ENCODE measurements at regions not wholly inside any gene's neighbourhood (a gene's known extent, or its start where the extent isn't known, plus 50 kb on each side); places are given as distances from the start of the nearest gene placed in this dataset.

- POLR2A ChIA-PET: interaction anchor here (0.6 kb wide), 1 partner anchor 655 kb away, joined by 4 read pairs; no protein-coding TSS in a partner anchor
- Histone ChIP-seq H3K4me1 (ENCODE audit: insufficient read depth, low read length) (no peaks in the 10 kb centered on the region), H3K36me3 (ENCODE audit: insufficient read depth, low read length) (no peaks in the 10 kb centered on the region), H3K27ac (ENCODE audit: low read depth, low read length) (no peak overlapping the region), H3K4me3 (ENCODE audit: low read length) (no peak overlapping the region), H3K9me3 (ENCODE audit: low read length) (no peaks in the 10 kb centered on the region), H3K27me3 (ENCODE audit: insufficient read depth, low read length, poor library complexity, severe bottlenecking) (no peaks in the 10 kb centered on the region)
- Mint-ChIP-seq H3K36me3 (no peaks in the 10 kb centered on the region), H3K9me3 (peaks cover 0 to 34% (median 9%) of the 10 kb centered on the region in 5 donors), H3K27ac (no peak overlapping the region), H3K4me1 (no peaks in the 10 kb centered on the region), H3K4me3 (no peak overlapping the region), H3K27me3 (no peaks in the 10 kb centered on the region)
- DNase-seq: no peak
- CTCF ChIA-PET: no interaction called here
These were observed 625.7 kb downstream of the FAT4 start for GRCh38 chr4:125940426-125940825.

- Mint-ChIP-seq H3K4me1 (no peaks in the 10 kb centered on the region), H3K4me3 (no peak overlapping the region), H3K27ac (no peak overlapping the region), H3K27me3 (no peaks in the 10 kb centered on the region), H3K9me3 (peaks cover 0 to 36% (median 9%) of the 10 kb centered on the region in 5 donors), H3K36me3 (no peaks in the 10 kb centered on the region)
- POLR2A ChIA-PET: no interaction called here
- CTCF ChIA-PET: no interaction called here
- no peaks in the 10 kb centered on the region for H3K9me3 ChIP-seq (ENCODE audit: low read length)
- no peaks in the 10 kb centered on the region for H3K36me3 ChIP-seq (ENCODE audit: insufficient read depth, low read length)
- H3K27ac ChIP-seq (ENCODE audit: low read depth, low read length): no peak overlapping the region
- no peak overlapping the region for H3K4me3 ChIP-seq (ENCODE audit: low read length)
- no peaks in the 10 kb centered on the region for H3K4me1 ChIP-seq (ENCODE audit: insufficient read depth, low read length)
- no peak for DNase-seq
- H3K27me3 ChIP-seq (ENCODE audit: insufficient read depth, low read length, poor library complexity, severe bottlenecking): no peaks in the 10 kb centered on the region
These were observed 630.2 kb downstream of the FAT4 start for GRCh38 chr4:125944966-125945365.

- no peaks in the 10 kb centered on the region for H3K36me3 ChIP-seq (ENCODE audit: insufficient read depth, low read length)
- no peak overlapping the region for H3K4me3 ChIP-seq (ENCODE audit: low read length)
- no peaks in the 10 kb centered on the region for H3K27me3 Mint-ChIP-seq
- no peaks in the 10 kb centered on the region for H3K4me1 Mint-ChIP-seq
- no peaks in the 10 kb centered on the region for H3K27me3 ChIP-seq (ENCODE audit: insufficient read depth, low read length, poor library complexity, severe bottlenecking)
- ChIA-PET POLR2A (no interaction called here), CTCF (no interaction called here)
- no peak overlapping the region for H3K27ac Mint-ChIP-seq
- H3K4me1 ChIP-seq (ENCODE audit: insufficient read depth, low read length): no peaks in the 10 kb centered on the region
- no peak overlapping the region for H3K27ac ChIP-seq (ENCODE audit: low read depth, low read length)
- H3K9me3 Mint-ChIP-seq: peaks cover 0 to 26% (median 0%) of the 10 kb centered on the region in 5 donors
- no peaks in the 10 kb centered on the region for H3K9me3 ChIP-seq (ENCODE audit: low read length)
- H3K36me3 Mint-ChIP-seq: no peaks in the 10 kb centered on the region
- no peak overlapping the region for H3K4me3 Mint-ChIP-seq
- DNase-seq: no peak
These were observed 633.3 kb downstream of the FAT4 start for GRCh38 chr4:125948021-125948420.

- Histone ChIP-seq H3K36me3 (ENCODE audit: insufficient read depth, low read length) (no peaks in the 10 kb centered on the region), H3K27me3 (ENCODE audit: insufficient read depth, low read length, poor library complexity, severe bottlenecking) (no peaks in the 10 kb centered on the region), H3K9me3 (ENCODE audit: low read length) (no peaks in the 10 kb centered on the region), H3K4me1 (ENCODE audit: insufficient read depth, low read length) (no peaks in the 10 kb centered on the region), H3K4me3 (ENCODE audit: low read length) (no peak overlapping the region), H3K27ac (ENCODE audit: low read depth, low read length) (no peak overlapping the region)
- Mint-ChIP-seq H3K27me3 (no peaks in the 10 kb centered on the region), H3K36me3 (no peaks in the 10 kb centered on the region), H3K9me3 (peaks cover 0 to 35% (median 2%) of the 10 kb centered on the region in 5 donors), H3K4me1 (no peaks in the 10 kb centered on the region), H3K27ac (no peak overlapping the region), H3K4me3 (no peak overlapping the region)
- no peak for DNase-seq
- ChIA-PET POLR2A (no interaction called here), CTCF (no interaction called here)
These were observed 636.6 kb downstream of the FAT4 start for GRCh38 chr4:125951261-125951887.

GRCh38 chr4:125952631-125953030 lies 637.9 kb downstream of the FAT4 start:
- H3K27me3 ChIP-seq (ENCODE audit: insufficient read depth, low read length, poor library complexity, severe bottlenecking): no peaks in the 10 kb centered on the region
- H3K4me3 ChIP-seq (ENCODE audit: low read length): no peak overlapping the region
- peaks cover 0 to 26% (median 2%) of the 10 kb centered on the region in 5 donors for H3K9me3 Mint-ChIP-seq
- ChIA-PET POLR2A (no interaction called here), CTCF (no interaction called here)
- no peaks in the 10 kb centered on the region for H3K27me3 Mint-ChIP-seq
- DNase-seq: no peak
- H3K27ac Mint-ChIP-seq: no peak overlapping the region
- H3K36me3 Mint-ChIP-seq: no peaks in the 10 kb centered on the region
- H3K9me3 ChIP-seq (ENCODE audit: low read length): no peaks in the 10 kb centered on the region
- H3K27ac ChIP-seq (ENCODE audit: low read depth, low read length): no peak overlapping the region
- no peak overlapping the region for H3K4me3 Mint-ChIP-seq
- no peaks in the 10 kb centered on the region for H3K4me1 ChIP-seq (ENCODE audit: insufficient read depth, low read length)
- no peaks in the 10 kb centered on the region for H3K36me3 ChIP-seq (ENCODE audit: insufficient read depth, low read length)
- H3K4me1 Mint-ChIP-seq: no peaks in the 10 kb centered on the region

- H3K4me3 Mint-ChIP-seq: no peak overlapping the region
- ChIA-PET CTCF (no interaction called here), POLR2A (no interaction called here)
- Histone ChIP-seq H3K4me3 (ENCODE audit: low read length) (no peak overlapping the region), H3K36me3 (ENCODE audit: insufficient read depth, low read length) (no peaks in the 10 kb centered on the region), H3K27me3 (ENCODE audit: insufficient read depth, low read length, poor library complexity, severe bottlenecking) (no peaks in the 10 kb centered on the region), H3K27ac (ENCODE audit: low read depth, low read length) (no peak overlapping the region), H3K4me1 (ENCODE audit: insufficient read depth, low read length) (no peaks in the 10 kb centered on the region), H3K9me3 (ENCODE audit: low read length) (no peaks in the 10 kb centered on the region)
- H3K4me1 Mint-ChIP-seq: no peaks in the 10 kb centered on the region
- no peak overlapping the region for H3K27ac Mint-ChIP-seq
- H3K36me3 Mint-ChIP-seq: no peaks in the 10 kb centered on the region
- no peaks in the 10 kb centered on the region for H3K27me3 Mint-ChIP-seq
- H3K9me3 Mint-ChIP-seq: peaks cover 0 to 25% (median 7%) of the 10 kb centered on the region in 5 donors
- no peak for DNase-seq
These were observed 641.5 kb downstream of the FAT4 start for GRCh38 chr4:125956276-125956675.

- CTCF ChIA-PET: no interaction called here
- peaks cover 0 to 35% (median 15%) of the 10 kb centered on the region in 5 donors for H3K9me3 Mint-ChIP-seq
These were observed 643.8 kb downstream of the FAT4 start for GRCh38 chr4:125958519-125958918.

GRCh38 chr4:125961626-125962025 lies 646.9 kb downstream of the FAT4 start:
- H3K9me3 ChIP-seq (ENCODE audit: low read length): no peaks in the 10 kb centered on the region
- no peak for DNase-seq
- POLR2A ChIA-PET: no interaction called here

More at GRCh38 chr4:125958519-125958918, 643.8 kb downstream of the FAT4 start:
- no peaks in the 10 kb centered on the region for H3K4me1 Mint-ChIP-seq
- H3K27me3 Mint-ChIP-seq: no peaks in the 10 kb centered on the region
- no peaks in the 10 kb centered on the region for H3K36me3 Mint-ChIP-seq
- POLR2A ChIA-PET: no interaction called here
- Histone ChIP-seq H3K4me3 (ENCODE audit: low read length) (no peak overlapping the region), H3K9me3 (ENCODE audit: low read length) (no peaks in the 10 kb centered on the region), H3K36me3 (ENCODE audit: insufficient read depth, low read length) (no peaks in the 10 kb centered on the region), H3K27me3 (ENCODE audit: insufficient read depth, low read length, poor library complexity, severe bottlenecking) (no peaks in the 10 kb centered on the region), H3K4me1 (ENCODE audit: insufficient read depth, low read length) (no peaks in the 10 kb centered on the region), H3K27ac (ENCODE audit: low read depth, low read length) (no peak overlapping the region)
- no peak overlapping the region for H3K4me3 Mint-ChIP-seq
- H3K27ac Mint-ChIP-seq: no peak overlapping the region
- DNase-seq: no peak

More at GRCh38 chr4:125961626-125962025, 646.9 kb downstream of the FAT4 start:
- Mint-ChIP-seq H3K27ac (no peak overlapping the region), H3K9me3 (peaks cover 0 to 25% (median 16%) of the 10 kb centered on the region in 5 donors), H3K4me3 (no peak overlapping the region), H3K4me1 (no peaks in the 10 kb centered on the region), H3K36me3 (no peaks in the 10 kb centered on the region), H3K27me3 (peaks cover 0 to 1% of the 10 kb centered on the region in 2 donors)
- Histone ChIP-seq H3K36me3 (ENCODE audit: insufficient read depth, low read length) (no peaks in the 10 kb centered on the region), H3K4me3 (ENCODE audit: low read length) (no peak overlapping the region), H3K4me1 (ENCODE audit: insufficient read depth, low read length) (no peaks in the 10 kb centered on the region), H3K27me3 (ENCODE audit: insufficient read depth, low read length, poor library complexity, severe bottlenecking) (no peaks in the 10 kb centered on the region), H3K27ac (ENCODE audit: low read depth, low read length) (no peak overlapping the region)
- CTCF ChIA-PET: no interaction called here
